Esophagus squamous epithelium (tissue), 5 donors: ENCODE measurements at regions not wholly inside any gene's neighbourhood (a gene's known extent, or its start where the extent isn't known, plus 50 kb on each side); places are given as distances from the start of the nearest gene placed in this dataset.

Source experiments
- DNase-seq: peaks from one replicate; lab custom pipeline; 2025; lab: John Stamatoyannopoulos, UW
- H3K27ac ChIP-seq, 4 donors: fragments of 200-600 bp; sonication (generic); one replicate each; pipeline ENCODE4 v1.5.1; 2016 to 2019; ENCODE audit warnings: mild to moderate bottlenecking in 1 of 4
- H3K27me3 ChIP-seq, 4 donors: fragments of 200-600 bp; sonication (generic); 1 replicate in 3 of 4; 2 replicates in 1 of 4; pipeline versions ENCODE4 v1.5.1 to v1.6.0; 2017 to 2021; ENCODE audit warnings: antibody characterized with exemption in 1 of 4
- H3K36me3 ChIP-seq, 3 donors: fragments of 200-600 bp; sonication (generic); one replicate each; pipeline ENCODE4 v1.5.1; 2016 to 2019
- H3K4me1 ChIP-seq, 3 donors: fragments of 200-600 bp; sonication (generic); one replicate each; pipeline ENCODE4 v1.5.1; 2017 to 2019
- H3K4me3 ChIP-seq, 4 donors: fragments of 200-600 bp; sonication (generic); 1 replicate in 3 of 4; 2 replicates in 1 of 4; pipeline ENCODE4 v1.5.1; 2016 to 2019; ENCODE audit warnings: mild to moderate bottlenecking in 2 of 4, moderate library complexity in 1 of 4
- H3K9me3 ChIP-seq, 3 donors: fragments of 200-600 bp; sonication (generic); one replicate each; pipeline ENCODE4 v1.5.1; 2016 to 2019
- POLR2A ChIP-seq, 4 donors: fragments of 450-650 bp; IDR thresholded peaks; one replicate each; pipeline ENCODE4 v1.6.1; 2017; ENCODE audit warnings: antibody characterized with exemption in 4 of 4, mild to moderate bottlenecking in 4 of 4, moderate library complexity in 3 of 4
- WGBS, 2 donors: methylation state at CpG; one replicate each; pipeline ENCODE4 v1.1.5; 2018; 5-methylcytosine and 5-hydroxymethylcytosine counted together
- intact Hi-C: fragments of 100-400 bp; cut with DNase I; formaldehyde crosslinking; loops from one replicate; pipeline ENCODE4 v1.15.0; 2022
- TF ChIP-seq, protein P1 (sequence below), 6 experiments: fragments of 450-650 bp in 4 of 6; fragments of 200-600 bp in 2 of 6; sonication (generic) in 2 of 6; IDR thresholded peaks; one replicate each; pipeline ENCODE4 v1.5.1; 2016 to 2019; ENCODE audit warnings: antibody characterized with exemption in 6 of 6, mild to moderate bottlenecking in 4 of 6, moderate library complexity in 4 of 6
- donor health status: DM: yes; HTN: yes; CAD: no.

DNA sequence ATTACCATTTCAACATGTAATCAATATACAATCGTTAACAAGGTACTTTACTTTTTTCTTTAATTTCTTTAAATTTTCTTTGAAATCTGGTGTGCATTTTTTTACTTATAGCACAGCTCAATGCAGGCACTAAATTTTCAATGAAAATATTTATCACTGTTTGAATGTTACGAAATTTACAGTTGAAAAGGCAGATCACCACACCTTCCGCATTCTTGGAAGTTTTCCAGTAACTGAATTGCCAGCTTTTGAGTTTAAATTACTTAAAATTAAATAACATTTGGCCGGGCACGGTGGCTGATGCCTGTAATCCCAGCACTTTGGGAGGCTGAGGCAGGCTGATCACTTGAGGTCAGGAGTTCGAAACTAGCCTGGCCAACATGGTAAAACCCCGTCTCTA lies 309.9 kb downstream of the BMP7 start:
- no peaks in the 10 kb centered on the region for H3K36me3 ChIP-seq
- H3K27me3 ChIP-seq = peaks cover 0 to 84% (median 0%) of the 10 kb centered on the region in 4 donors
- intact Hi-C loops = no loop called here
- no peak overlapping the region for H3K27ac ChIP-seq
- H3K4me3 ChIP-seq = no peak overlapping the region
- TF ChIP-seq POLR2A (IDR thresholded peaks at IDR 0.05) = no peak
- TF ChIP-seq, protein P1, sequence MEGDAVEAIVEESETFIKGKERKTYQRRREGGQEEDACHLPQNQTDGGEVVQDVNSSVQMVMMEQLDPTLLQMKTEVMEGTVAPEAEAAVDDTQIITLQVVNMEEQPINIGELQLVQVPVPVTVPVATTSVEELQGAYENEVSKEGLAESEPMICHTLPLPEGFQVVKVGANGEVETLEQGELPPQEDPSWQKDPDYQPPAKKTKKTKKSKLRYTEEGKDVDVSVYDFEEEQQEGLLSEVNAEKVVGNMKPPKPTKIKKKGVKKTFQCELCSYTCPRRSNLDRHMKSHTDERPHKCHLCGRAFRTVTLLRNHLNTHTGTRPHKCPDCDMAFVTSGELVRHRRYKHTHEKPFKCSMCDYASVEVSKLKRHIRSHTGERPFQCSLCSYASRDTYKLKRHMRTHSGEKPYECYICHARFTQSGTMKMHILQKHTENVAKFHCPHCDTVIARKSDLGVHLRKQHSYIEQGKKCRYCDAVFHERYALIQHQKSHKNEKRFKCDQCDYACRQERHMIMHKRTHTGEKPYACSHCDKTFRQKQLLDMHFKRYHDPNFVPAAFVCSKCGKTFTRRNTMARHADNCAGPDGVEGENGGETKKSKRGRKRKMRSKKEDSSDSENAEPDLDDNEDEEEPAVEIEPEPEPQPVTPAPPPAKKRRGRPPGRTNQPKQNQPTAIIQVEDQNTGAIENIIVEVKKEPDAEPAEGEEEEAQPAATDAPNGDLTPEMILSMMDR (IDR thresholded peaks at IDR 0.05) = no peak
- H3K9me3 ChIP-seq = no peaks in the 10 kb centered on the region
- no peak for DNase-seq
- WGBS, 2 donors = 56 to 59% methylated on average over 7 of the region's 7 CpGs
- peaks cover 0 to 30% (median 0%) of the 10 kb centered on the region in 3 donors for H3K4me1 ChIP-seq

- no peak for DNase-seq
- no peak for TF ChIP-seq POLR2A (IDR thresholded peaks at IDR 0.05)
- TF ChIP-seq, protein P1 (IDR thresholded peaks at IDR 0.05) = no peak
- H3K9me3 ChIP-seq = no peaks in the 10 kb centered on the region
- H3K4me3 ChIP-seq = no peak overlapping the region
- peaks cover 0 to 30% (median 0%) of the 10 kb centered on the region in 3 donors for H3K4me1 ChIP-seq
- peaks cover 0 to 84% (median 0%) of the 10 kb centered on the region in 4 donors for H3K27me3 ChIP-seq
- no peaks in the 10 kb centered on the region for H3K36me3 ChIP-seq
- 71 to 76% methylated on average over 17 to 19 of the region's 34 CpGs for WGBS, 2 donors
- H3K27ac ChIP-seq = no peak overlapping the region
- intact Hi-C loops = no loop called here
Measured at GRCh38 chr20:56957737-56958553, 308.5 kb downstream of the BMP7 start.

DNA sequence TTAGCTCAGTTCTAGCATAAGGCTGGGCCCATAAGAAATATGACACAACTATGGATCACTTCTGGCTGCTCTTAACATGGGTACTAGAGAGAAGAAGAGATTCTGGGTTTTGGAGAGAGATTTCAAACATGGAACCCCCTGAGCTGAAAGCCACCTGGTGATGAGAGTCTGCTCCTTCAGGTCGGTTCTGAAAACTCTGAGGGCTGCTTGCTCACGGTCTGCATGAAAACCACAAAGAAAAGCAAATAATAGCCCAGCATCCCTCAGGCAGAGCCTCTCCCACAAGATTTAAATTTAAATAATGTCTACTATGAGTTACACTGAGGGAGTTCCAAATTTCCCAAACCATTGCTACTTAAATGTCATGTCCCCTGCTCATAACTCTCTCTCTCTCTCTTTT lies 301.5 kb downstream of the BMP7 start:
- Histone ChIP-seq H3K4me1 (no peaks in the 10 kb centered on the region), H3K27me3 (peaks cover 0 to 18% (median 0%) of the 10 kb centered on the region in 4 donors), H3K27ac (no peak overlapping the region), H3K9me3 (no peaks in the 10 kb centered on the region), H3K36me3 (no peaks in the 10 kb centered on the region), H3K4me3 (no peak overlapping the region)
- DNase-seq = no peak
- TF ChIP-seq, protein P1 (IDR thresholded peaks at IDR 0.05) = no peak
- TF ChIP-seq POLR2A (IDR thresholded peaks at IDR 0.05) = no peak
- WGBS, 2 donors = 19 to 31% methylated on average over 2 of the region's 2 CpGs
- intact Hi-C loops = no loop called here

GRCh38 chr20:56967916-56968315 lies 298.5 kb downstream of the BMP7 start:
- H3K9me3 ChIP-seq = no peaks in the 10 kb centered on the region
- no peak overlapping the region for H3K27ac ChIP-seq
- no peak for DNase-seq
- peaks cover 0 to 7% (median 0%) of the 10 kb centered on the region in 4 donors for H3K27me3 ChIP-seq
- intact Hi-C loops = no loop called here
- WGBS, 2 donors = 55 to 91% methylated on average over 4 to 9 of the region's 12 CpGs
- no peaks in the 10 kb centered on the region for H3K4me1 ChIP-seq
- TF ChIP-seq, protein P1 (IDR thresholded peaks at IDR 0.05) = no peak
- TF ChIP-seq POLR2A (IDR thresholded peaks at IDR 0.05) = no peak
- H3K4me3 ChIP-seq = no peak overlapping the region
- no peaks in the 10 kb centered on the region for H3K36me3 ChIP-seq

GRCh38 chr20:56968376-56969048 lies 297.9 kb downstream of the BMP7 start:
- no peak for DNase-seq
- Histone ChIP-seq H3K4me1 (no peaks in the 10 kb centered on the region), H3K27ac (no peak overlapping the region), H3K4me3 (no peak overlapping the region), H3K27me3 (peaks cover 0 to 13% (median 0%) of the 10 kb centered on the region in 4 donors), H3K36me3 (no peaks in the 10 kb centered on the region), H3K9me3 (no peaks in the 10 kb centered on the region)
- no peak for TF ChIP-seq POLR2A (IDR thresholded peaks at IDR 0.05)
- TF ChIP-seq, protein P1 (IDR thresholded peaks at IDR 0.05) = no peak
- 46% methylated on average over 12 of the region's 12 CpGs for WGBS, 2 donors
- intact Hi-C loops = no loop called here
